ENCODE measurements at regions not wholly inside any gene's neighbourhood (a gene's known extent, or its start where the extent isn't known, plus 50 kb on each side); places are given as distances from the start of the nearest gene placed in this dataset.

GRCh38 chr15:46861796-46862195 is 855.5 kb upstream of the SEMA6D start:
- DNase-seq (ENCODE audit: low read depth) (no peak), FAIRE-seq (no peak)
- Mint-ChIP-seq H3K9me3 (ENCODE audit: unreplicated experiment) (no peaks in the 10 kb centered on the region), H3K4me3 (ENCODE audit: unreplicated experiment) (no peak overlapping the region), H3K27ac (ENCODE audit: unreplicated experiment) (no peak overlapping the region), H3K4me1 (ENCODE audit: low read depth, unreplicated experiment) (no peaks in the 10 kb centered on the region), H3K36me3 (ENCODE audit: low read depth, unreplicated experiment) (no peaks in the 10 kb centered on the region), H3K27me3 (ENCODE audit: low read depth, unreplicated experiment) (no peaks in the 10 kb centered on the region)
- Histone ChIP-seq H3K27me3 (ENCODE audit: insufficient read depth, low read length) (no peaks in the 10 kb centered on the region), H2AFZ (ENCODE audit: low read depth, low read length) (no peak overlapping the region), H3K4me1 (ENCODE audit: insufficient read depth, low read length) (no peaks in the 10 kb centered on the region), H3K4me3 (ENCODE audit: insufficient read depth, low read depth, low read length) (no peak overlapping the region), H3K9me3 (ENCODE audit: insufficient read depth, low read depth, low read length) (no peaks in the 10 kb centered on the region), H3K79me2 (ENCODE audit: insufficient read depth, low read length) (no peaks in the 10 kb centered on the region), H4K20me1 (ENCODE audit: insufficient read depth, low read length) (no peaks in the 10 kb centered on the region), H3K36me3 (ENCODE audit: insufficient read depth, low read length) (no peaks in the 10 kb centered on the region), H3K27ac (ENCODE audit: low read depth, low read length) (no peak overlapping the region), H3K9ac (ENCODE audit: low read length) (no peak overlapping the region), H3K4me2 (ENCODE audit: low read length) (no peak overlapping the region)
- no peak for TF ChIP-seq CTCF (IDR thresholded peaks at IDR 0.05; ENCODE audit: insufficient read depth, low read depth, low read length)
- no peak for TF ChIP-seq EZH2 (IDR thresholded peaks at IDR 0.05; ENCODE audit: insufficient read depth, low read length)

GRCh38 chr15:46865155-46865554 is 852.1 kb upstream of the SEMA6D start:
- Mint-ChIP-seq H3K27ac (ENCODE audit: unreplicated experiment) (no peak overlapping the region), H3K27me3 (ENCODE audit: low read depth, unreplicated experiment) (no peaks in the 10 kb centered on the region), H3K4me1 (ENCODE audit: low read depth, unreplicated experiment) (no peaks in the 10 kb centered on the region), H3K9me3 (ENCODE audit: unreplicated experiment) (no peaks in the 10 kb centered on the region), H3K36me3 (ENCODE audit: low read depth, unreplicated experiment) (no peaks in the 10 kb centered on the region), H3K4me3 (ENCODE audit: unreplicated experiment) (no peak overlapping the region)
- Histone ChIP-seq H2AFZ (ENCODE audit: low read depth, low read length) (no peak overlapping the region), H3K9me3 (ENCODE audit: insufficient read depth, low read depth, low read length) (no peaks in the 10 kb centered on the region), H3K36me3 (ENCODE audit: insufficient read depth, low read length) (no peaks in the 10 kb centered on the region), H3K27ac (ENCODE audit: low read depth, low read length) (no peak overlapping the region), H4K20me1 (ENCODE audit: insufficient read depth, low read length) (no peaks in the 10 kb centered on the region), H3K27me3 (ENCODE audit: insufficient read depth, low read length) (no peaks in the 10 kb centered on the region), H3K79me2 (ENCODE audit: insufficient read depth, low read length) (no peaks in the 10 kb centered on the region), H3K9ac (ENCODE audit: low read length) (no peak overlapping the region), H3K4me2 (ENCODE audit: low read length) (no peak overlapping the region), H3K4me3 (ENCODE audit: insufficient read depth, low read depth, low read length) (no peak overlapping the region), H3K4me1 (ENCODE audit: insufficient read depth, low read length) (no peaks in the 10 kb centered on the region)
- TF ChIP-seq CTCF (IDR thresholded peaks at IDR 0.05; ENCODE audit: insufficient read depth, low read depth, low read length) (no peak), EZH2 (IDR thresholded peaks at IDR 0.05; ENCODE audit: insufficient read depth, low read length) (no peak)
- FAIRE-seq: no peak
- no peak for DNase-seq (ENCODE audit: low read depth)

- no peaks in the 10 kb centered on the region for H3K9me3 ChIP-seq (ENCODE audit: insufficient read depth, low read depth, low read length)
- no peaks in the 10 kb centered on the region for H3K36me3 Mint-ChIP-seq (ENCODE audit: low read depth, unreplicated experiment)
- H3K9me3 Mint-ChIP-seq (ENCODE audit: unreplicated experiment): no peaks in the 10 kb centered on the region
- no peak overlapping the region for H2AFZ ChIP-seq (ENCODE audit: low read depth, low read length)
- TF ChIP-seq CTCF (IDR thresholded peaks at IDR 0.05; ENCODE audit: insufficient read depth, low read depth, low read length): no peak
- TF ChIP-seq EZH2 (IDR thresholded peaks at IDR 0.05; ENCODE audit: insufficient read depth, low read length): no peak
- FAIRE-seq (no peak), DNase-seq (ENCODE audit: low read depth) (no peak)
- H3K4me1 Mint-ChIP-seq (ENCODE audit: low read depth, unreplicated experiment): no peaks in the 10 kb centered on the region
- no peaks in the 10 kb centered on the region for H3K36me3 ChIP-seq (ENCODE audit: insufficient read depth, low read length)
- H3K4me1 ChIP-seq (ENCODE audit: insufficient read depth, low read length): no peaks in the 10 kb centered on the region
- H3K27me3 ChIP-seq (ENCODE audit: insufficient read depth, low read length): no peaks in the 10 kb centered on the region
- H3K27me3 Mint-ChIP-seq (ENCODE audit: low read depth, unreplicated experiment): no peaks in the 10 kb centered on the region
- H4K20me1 ChIP-seq (ENCODE audit: insufficient read depth, low read length): no peaks in the 10 kb centered on the region
- H3K27ac Mint-ChIP-seq (ENCODE audit: unreplicated experiment): no peak overlapping the region
- no peak overlapping the region for H3K4me3 Mint-ChIP-seq (ENCODE audit: unreplicated experiment)
- H3K9ac ChIP-seq (ENCODE audit: low read length): no peak overlapping the region
- no peak overlapping the region for H3K27ac ChIP-seq (ENCODE audit: low read depth, low read length)
- no peak overlapping the region for H3K4me3 ChIP-seq (ENCODE audit: insufficient read depth, low read depth, low read length)
- no peaks in the 10 kb centered on the region for H3K79me2 ChIP-seq (ENCODE audit: insufficient read depth, low read length)
- H3K4me2 ChIP-seq (ENCODE audit: low read length): no peak overlapping the region
Measured at GRCh38 chr15:46872286-46872980, 844.9 kb upstream of the SEMA6D start.

All from astrocyte (in vitro differentiated cells and primary cell).